Fibroblast of lung (primary cell): ENCODE measurements at regions not wholly inside any gene's neighbourhood (a gene's known extent, or its start where the extent isn't known, plus 50 kb on each side); places are given as distances from the start of the nearest gene placed in this dataset.

Experiments used
- CTCF ChIP-seq, 2 donors: IDR thresholded peaks in 1 of 2; conservative IDR thresholded peaks in 1 of 2; 1 replicate in 1 of 2; 2 replicates in 1 of 2; pipeline ENCODE4 v1.5.1; 2011 to 2012; ENCODE audit warnings: low read length in 2 of 2, control low read depth in 1 of 2, inconsistent platforms in 1 of 2, low read depth in 1 of 2, mild to moderate bottlenecking in 1 of 2
- EZH2 ChIP-seq: IDR thresholded peaks from 2 replicates; pipeline ENCODE4 v1.5.1; 2012; ENCODE audit warnings: low read length, control low read depth, mild to moderate bottlenecking; ENCODE audit errors: missing control alignments

GRCh38 chr10:123544986-123545385 is 121.2 kb upstream of the GPR26 start:
- TF ChIP-seq EZH2, result no peak
- no peak for TF ChIP-seq CTCF (conservative IDR thresholded peaks at IDR 0.05 in 1 of 2, IDR thresholded peaks at IDR 0.05 in 1 of 2; ENCODE audit: low read depth in 1 of 2, low read length in 2 of 2)
